ENCODE measurements at regions not wholly inside any gene's neighbourhood (a gene's known extent, or its start where the extent isn't known, plus 50 kb on each side); places are given as distances from the start of the nearest gene placed in this dataset.

DNA sequence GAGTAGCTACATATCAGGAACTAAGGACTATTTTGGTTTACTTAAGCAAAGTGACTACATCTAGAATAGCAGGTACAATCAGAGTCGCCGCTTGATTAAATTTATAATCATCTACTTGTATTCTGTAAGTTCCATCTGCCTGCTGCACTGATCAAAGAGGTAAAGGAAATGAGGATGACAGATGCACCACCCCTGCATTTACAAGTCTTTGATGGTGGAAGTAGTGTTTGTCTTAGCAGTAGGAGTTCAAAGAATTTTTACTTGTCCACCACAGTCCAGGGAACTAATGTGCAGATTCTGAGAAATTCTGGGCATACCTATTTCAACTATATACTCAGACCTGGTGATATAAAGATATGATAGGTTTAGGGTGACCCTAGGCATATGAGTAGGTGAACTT is 184.1 kb upstream of the IVNS1ABP start:
- POLR2A ChIA-PET (ENCODE audit: unreplicated experiment) = no interaction called here

More for the DNA sequence above, 184.1 kb upstream of the IVNS1ABP start:
- Histone ChIP-seq H3K9me1 (ENCODE audit: insufficient read depth, low read length) (no peaks in the 10 kb centered on the region), H2BK120ac (ENCODE audit: low read depth, low read length) (no peak overlapping the region), H3K4me1 (ENCODE audit: control insufficient read depth, insufficient read depth, low read length) (no peaks in the 10 kb centered on the region), H3K27ac (ENCODE audit: insufficient read depth, low read length) (no peak overlapping the region), H3K36me3 (ENCODE audit: control insufficient read depth, insufficient read depth, low read length) (no peaks in the 10 kb centered on the region), H4K20me1 (ENCODE audit: insufficient read depth, low read length) (no peaks in the 10 kb centered on the region), H3K9ac (ENCODE audit: low read depth, low read length) (no peak overlapping the region), H4K8ac (ENCODE audit: low read depth in 2 of 2, low read length in 2 of 2) (no peak overlapping the region), H3K4me3 (ENCODE audit: insufficient read depth, low read depth, low read length) (no peak overlapping the region), H2AK9ac (replicated peaks; ENCODE audit: low read depth, low read length, poor library complexity) (no peak overlapping the region), H2BK15ac (ENCODE audit: low read depth, low read length) (no peak overlapping the region), H3K56ac (ENCODE audit: extremely low read depth, insufficient read depth, low read length) (no peak overlapping the region), H4K5ac (ENCODE audit: low read depth, low read length) (no peak overlapping the region), H3K23ac (ENCODE audit: low read depth, low read length) (no peak overlapping the region), H3K9me3 (ENCODE audit: control insufficient read depth, insufficient read depth, low read length) (no peaks in the 10 kb centered on the region), H3K14ac (replicated peaks; ENCODE audit: low read depth, low read length) (no peak overlapping the region), H2AK5ac (ENCODE audit: low read depth, low read length) (no peak overlapping the region), H3K18ac (ENCODE audit: low read depth, low read length) (no peak overlapping the region), H3K4me2 (ENCODE audit: low read depth, low read length) (no peak overlapping the region), H2AFZ (replicated peaks; ENCODE audit: low read length, poor library complexity) (no peak overlapping the region), H3K4ac (ENCODE audit: low read depth, low read length) (no peak overlapping the region), H2BK5ac (ENCODE audit: low read depth, low read length, poor library complexity, severe bottlenecking) (no peak overlapping the region), H3K79me1 (ENCODE audit: low read depth in 1 of 2, low read length in 2 of 2) (no peaks in the 10 kb centered on the region), H3K27me3 (ENCODE audit: control insufficient read depth, insufficient read depth, low read length) (no peaks in the 10 kb centered on the region), H2BK20ac (ENCODE audit: low read depth, low read length) (no peak overlapping the region), H4K91ac (ENCODE audit: insufficient read depth, low read depth, low read length) (no peak overlapping the region)
- BruUV-seq (replicated peaks) = no TSS peak
- dilution Hi-C loops (cut with HindIII; ENCODE audit: low sequenced_read_pairs, unreplicated experiment) = no loop called here
- ATAC-seq (ENCODE audit: low read depth) = no peak
- in situ Hi-C loops (cut with MboI; ENCODE audit: low sequenced_read_pairs) = no loop called here
- intact Hi-C loops (cut with micrococcal nuclease) = no loop called here
- no CpG with 5 or more reads among the region's 2 CpGs for WGBS, 2 experiments (ENCODE audit: extremely low coverage in 2 of 2, insufficient read length in 1 of 2)
- no peak for TF ChIP-seq RAD21 (IDR thresholded peaks at IDR 0.05; ENCODE audit: low read length)
- TF ChIP-seq MAZ (IDR thresholded peaks at IDR 0.05; ENCODE audit: borderline replicate concordance, low read depth, low read length) = no peak
- TF ChIP-seq, protein P1, sequence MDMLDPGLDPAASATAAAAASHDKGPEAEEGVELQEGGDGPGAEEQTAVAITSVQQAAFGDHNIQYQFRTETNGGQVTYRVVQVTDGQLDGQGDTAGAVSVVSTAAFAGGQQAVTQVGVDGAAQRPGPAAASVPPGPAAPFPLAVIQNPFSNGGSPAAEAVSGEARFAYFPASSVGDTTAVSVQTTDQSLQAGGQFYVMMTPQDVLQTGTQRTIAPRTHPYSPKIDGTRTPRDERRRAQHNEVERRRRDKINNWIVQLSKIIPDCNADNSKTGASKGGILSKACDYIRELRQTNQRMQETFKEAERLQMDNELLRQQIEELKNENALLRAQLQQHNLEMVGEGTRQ (IDR thresholded peaks at IDR 0.05; ENCODE audit: low read depth, low read length) = no peak
- TF ChIP-seq RCOR1 (IDR thresholded peaks at IDR 0.05; ENCODE audit: insufficient replicate concordance, low read length) = no peak
- TF ChIP-seq CEBPB (IDR thresholded peaks at IDR 0.05; ENCODE audit: low read depth, low read length) = no peak
- no peak for TF ChIP-seq NFE2L2 (IDR thresholded peaks at IDR 0.05; ENCODE audit: low read depth, low read length)
- TF ChIP-seq FOS (IDR thresholded peaks at IDR 0.05; ENCODE audit: low read depth, low read length) = no peak
- TF ChIP-seq MXI1 (IDR thresholded peaks at IDR 0.05; ENCODE audit: borderline replicate concordance, low read depth, low read length) = no peak
- no peak for TF ChIP-seq RFX5 (IDR thresholded peaks at IDR 0.05; ENCODE audit: low read depth, low read length)
- TF ChIP-seq, protein P2, sequence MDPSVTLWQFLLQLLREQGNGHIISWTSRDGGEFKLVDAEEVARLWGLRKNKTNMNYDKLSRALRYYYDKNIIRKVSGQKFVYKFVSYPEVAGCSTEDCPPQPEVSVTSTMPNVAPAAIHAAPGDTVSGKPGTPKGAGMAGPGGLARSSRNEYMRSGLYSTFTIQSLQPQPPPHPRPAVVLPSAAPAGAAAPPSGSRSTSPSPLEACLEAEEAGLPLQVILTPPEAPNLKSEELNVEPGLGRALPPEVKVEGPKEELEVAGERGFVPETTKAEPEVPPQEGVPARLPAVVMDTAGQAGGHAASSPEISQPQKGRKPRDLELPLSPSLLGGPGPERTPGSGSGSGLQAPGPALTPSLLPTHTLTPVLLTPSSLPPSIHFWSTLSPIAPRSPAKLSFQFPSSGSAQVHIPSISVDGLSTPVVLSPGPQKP (IDR thresholded peaks at IDR 0.05; ENCODE audit: borderline replicate concordance, low read depth, low read length) = no peak
- TF ChIP-seq POLR2A (IDR thresholded peaks at IDR 0.05; ENCODE audit: low read depth, low read length) = no peak
- TF ChIP-seq BHLHE40 (IDR thresholded peaks at IDR 0.05; ENCODE audit: low read depth, low read length) = no peak
- TF ChIP-seq, protein P3, sequence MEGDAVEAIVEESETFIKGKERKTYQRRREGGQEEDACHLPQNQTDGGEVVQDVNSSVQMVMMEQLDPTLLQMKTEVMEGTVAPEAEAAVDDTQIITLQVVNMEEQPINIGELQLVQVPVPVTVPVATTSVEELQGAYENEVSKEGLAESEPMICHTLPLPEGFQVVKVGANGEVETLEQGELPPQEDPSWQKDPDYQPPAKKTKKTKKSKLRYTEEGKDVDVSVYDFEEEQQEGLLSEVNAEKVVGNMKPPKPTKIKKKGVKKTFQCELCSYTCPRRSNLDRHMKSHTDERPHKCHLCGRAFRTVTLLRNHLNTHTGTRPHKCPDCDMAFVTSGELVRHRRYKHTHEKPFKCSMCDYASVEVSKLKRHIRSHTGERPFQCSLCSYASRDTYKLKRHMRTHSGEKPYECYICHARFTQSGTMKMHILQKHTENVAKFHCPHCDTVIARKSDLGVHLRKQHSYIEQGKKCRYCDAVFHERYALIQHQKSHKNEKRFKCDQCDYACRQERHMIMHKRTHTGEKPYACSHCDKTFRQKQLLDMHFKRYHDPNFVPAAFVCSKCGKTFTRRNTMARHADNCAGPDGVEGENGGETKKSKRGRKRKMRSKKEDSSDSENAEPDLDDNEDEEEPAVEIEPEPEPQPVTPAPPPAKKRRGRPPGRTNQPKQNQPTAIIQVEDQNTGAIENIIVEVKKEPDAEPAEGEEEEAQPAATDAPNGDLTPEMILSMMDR (conservative IDR thresholded peaks at IDR 0.05; ENCODE audit: low read depth, low read length) = no peak
- no peak for TF ChIP-seq CHD1 (IDR thresholded peaks at IDR 0.05; ENCODE audit: low read depth, low read length)
- TF ChIP-seq MAFK (IDR thresholded peaks at IDR 0.05; ENCODE audit: low read depth, low read length) = no peak
- no peak for TF ChIP-seq SMC3 (IDR thresholded peaks at IDR 0.05; ENCODE audit: low read depth, low read length)
- CTCF ChIA-PET = no interaction called here
- DNase-seq = no peak

Measured in IMR-90 (cell line).